ENCODE measurements at regions not wholly inside any gene's neighbourhood (a gene's known extent, or its start where the extent isn't known, plus 50 kb on each side); places are given as distances from the start of the nearest gene placed in this dataset.

DNA sequence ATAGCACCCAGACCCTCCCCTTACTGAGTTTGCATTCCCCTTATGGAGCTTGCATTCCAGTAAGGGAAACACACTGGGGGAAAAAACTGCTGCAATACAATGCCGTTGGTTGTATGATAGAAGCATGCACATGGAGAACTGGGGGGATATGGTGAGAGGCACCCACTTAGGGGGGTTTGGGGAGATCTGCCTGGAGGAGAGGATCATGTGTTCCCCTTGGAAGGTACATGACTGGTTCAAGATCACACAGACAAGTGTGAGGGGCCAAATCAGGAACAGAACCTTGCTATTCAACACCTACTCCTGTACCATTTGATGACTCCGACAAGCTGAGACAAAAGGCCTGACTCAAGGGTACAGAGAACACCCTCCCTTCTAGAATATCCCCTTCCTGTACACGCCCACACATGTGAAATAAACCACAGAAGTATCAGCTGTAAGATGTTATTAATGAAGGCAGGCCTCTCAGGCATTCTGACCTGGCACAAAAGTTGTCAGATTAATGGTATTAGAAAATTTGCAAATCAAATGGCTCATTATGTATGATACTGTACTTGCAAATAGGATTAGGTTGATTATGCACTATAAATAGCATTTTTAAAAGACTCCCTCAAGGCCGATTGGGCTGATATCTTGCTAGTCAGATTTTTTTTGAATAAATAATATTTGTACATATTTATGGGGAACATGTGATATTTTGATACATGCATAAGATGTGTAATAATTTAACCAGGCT lies 122.2 kb downstream of the NPY start:
- Histone ChIP-seq H3K9me3 (no peaks in the 10 kb centered on the region), H3K4me1 (no peaks in the 10 kb centered on the region), H3K27ac (no peak overlapping the region), H3K36me3 (no peaks in the 10 kb centered on the region), H3K27me3 (no peaks in the 10 kb centered on the region), H3K4me3 (no peak overlapping the region)
- no peak for DNase-seq
- no peak for ATAC-seq
- no peak for TF ChIP-seq POLR2A (IDR thresholded peaks at IDR 0.05)
- TF ChIP-seq, protein P1, sequence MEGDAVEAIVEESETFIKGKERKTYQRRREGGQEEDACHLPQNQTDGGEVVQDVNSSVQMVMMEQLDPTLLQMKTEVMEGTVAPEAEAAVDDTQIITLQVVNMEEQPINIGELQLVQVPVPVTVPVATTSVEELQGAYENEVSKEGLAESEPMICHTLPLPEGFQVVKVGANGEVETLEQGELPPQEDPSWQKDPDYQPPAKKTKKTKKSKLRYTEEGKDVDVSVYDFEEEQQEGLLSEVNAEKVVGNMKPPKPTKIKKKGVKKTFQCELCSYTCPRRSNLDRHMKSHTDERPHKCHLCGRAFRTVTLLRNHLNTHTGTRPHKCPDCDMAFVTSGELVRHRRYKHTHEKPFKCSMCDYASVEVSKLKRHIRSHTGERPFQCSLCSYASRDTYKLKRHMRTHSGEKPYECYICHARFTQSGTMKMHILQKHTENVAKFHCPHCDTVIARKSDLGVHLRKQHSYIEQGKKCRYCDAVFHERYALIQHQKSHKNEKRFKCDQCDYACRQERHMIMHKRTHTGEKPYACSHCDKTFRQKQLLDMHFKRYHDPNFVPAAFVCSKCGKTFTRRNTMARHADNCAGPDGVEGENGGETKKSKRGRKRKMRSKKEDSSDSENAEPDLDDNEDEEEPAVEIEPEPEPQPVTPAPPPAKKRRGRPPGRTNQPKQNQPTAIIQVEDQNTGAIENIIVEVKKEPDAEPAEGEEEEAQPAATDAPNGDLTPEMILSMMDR (IDR thresholded peaks at IDR 0.05 in 4 of 5, conservative IDR thresholded peaks at IDR 0.05 in 1 of 5), result no peak
- in situ Hi-C loops (cut with MboI; ENCODE audit: low sequenced_read_pairs in 4 of 4), result loop anchor here in 3 of 4 donors (10.0 to 25.0 kb wide), 2 partner anchors 256 to 259 kb away; no protein-coding TSS in a partner anchor
- intact Hi-C loops (cut with DNase I; ENCODE audit: low total_unique reads), result no loop called here

DNA sequence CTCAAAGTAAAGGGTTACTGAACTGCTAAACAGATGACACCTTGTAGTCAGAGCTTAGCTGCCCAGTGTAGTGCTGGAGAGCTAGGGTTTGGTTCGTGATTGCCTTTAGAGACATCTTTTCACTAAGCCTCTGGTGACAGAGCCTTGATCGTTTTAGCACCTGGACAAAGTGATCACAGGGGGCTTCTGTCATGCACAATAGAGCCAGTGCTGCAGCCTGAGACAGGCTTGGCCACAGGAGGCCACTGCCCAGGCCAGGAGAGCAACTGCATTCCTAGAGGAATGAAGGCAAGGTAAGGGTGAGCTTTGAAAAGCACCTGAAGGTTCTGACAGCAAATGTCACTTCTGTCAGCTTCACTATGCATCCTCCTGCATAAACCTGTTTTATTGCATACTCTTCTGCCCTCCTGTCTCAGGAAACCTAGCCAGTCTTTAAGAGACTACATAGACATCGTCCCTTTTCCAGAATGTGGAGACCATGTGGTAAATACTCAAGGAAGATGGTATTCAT lies 122.9 kb downstream of the NPY start:
- in situ Hi-C loops (cut with MboI; ENCODE audit: low sequenced_read_pairs in 4 of 4), result loop anchor here in 3 of 4 donors (10.0 to 25.0 kb wide), 2 partner anchors 255 to 258 kb away; no protein-coding TSS in a partner anchor
- H3K36me3 ChIP-seq, result no peaks in the 10 kb centered on the region
- no peaks in the 10 kb centered on the region for H3K9me3 ChIP-seq
- no peaks in the 10 kb centered on the region for H3K4me1 ChIP-seq
- H3K27ac ChIP-seq, result no peak overlapping the region
- ATAC-seq, result no peak
- no peaks in the 10 kb centered on the region for H3K27me3 ChIP-seq
- no peak overlapping the region for H3K4me3 ChIP-seq
- DNase-seq, result no peak
- intact Hi-C loops (cut with DNase I; ENCODE audit: low total_unique reads), result no loop called here
- TF ChIP-seq, protein P1 (IDR thresholded peaks at IDR 0.05 in 4 of 5, conservative IDR thresholded peaks at IDR 0.05 in 1 of 5), result no peak
- no peak for TF ChIP-seq POLR2A (IDR thresholded peaks at IDR 0.05)

DNA sequence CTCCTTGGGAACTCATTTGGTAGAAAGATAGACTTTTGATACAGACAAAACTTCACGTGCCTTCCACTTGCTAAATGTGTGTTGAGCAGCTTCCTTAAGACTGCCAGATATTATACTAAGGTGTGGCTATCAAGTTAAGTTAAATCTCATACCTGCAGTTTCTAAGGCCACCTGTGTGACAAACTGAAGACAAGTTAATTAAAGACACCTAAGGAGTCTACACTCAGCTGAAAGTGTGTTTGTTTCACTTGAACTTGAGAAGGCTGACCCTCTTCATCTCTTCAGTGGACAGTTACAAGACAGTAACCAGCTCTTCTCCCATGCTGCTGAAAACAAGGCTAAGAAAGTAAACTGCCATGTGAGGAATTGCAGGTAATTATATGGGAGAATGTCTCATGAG lies 124.0 kb downstream of the NPY start:
- TF ChIP-seq, protein P1 (IDR thresholded peaks at IDR 0.05 in 4 of 5, conservative IDR thresholded peaks at IDR 0.05 in 1 of 5), result no peak
- no peak for TF ChIP-seq POLR2A (IDR thresholded peaks at IDR 0.05)
- Histone ChIP-seq H3K27me3 (no peaks in the 10 kb centered on the region), H3K27ac (no peak overlapping the region), H3K4me1 (no peaks in the 10 kb centered on the region), H3K36me3 (no peaks in the 10 kb centered on the region), H3K9me3 (no peaks in the 10 kb centered on the region), H3K4me3 (no peak overlapping the region)
- DNase-seq (no peak), ATAC-seq (no peak)
- in situ Hi-C loops (cut with MboI; ENCODE audit: low sequenced_read_pairs in 4 of 4) (loop anchor here in 3 of 4 donors (10.0 to 25.0 kb wide), 2 partner anchors 254 to 257 kb away; no protein-coding TSS in a partner anchor), intact Hi-C loops (cut with DNase I; ENCODE audit: low total_unique reads) (no loop called here)

DNA sequence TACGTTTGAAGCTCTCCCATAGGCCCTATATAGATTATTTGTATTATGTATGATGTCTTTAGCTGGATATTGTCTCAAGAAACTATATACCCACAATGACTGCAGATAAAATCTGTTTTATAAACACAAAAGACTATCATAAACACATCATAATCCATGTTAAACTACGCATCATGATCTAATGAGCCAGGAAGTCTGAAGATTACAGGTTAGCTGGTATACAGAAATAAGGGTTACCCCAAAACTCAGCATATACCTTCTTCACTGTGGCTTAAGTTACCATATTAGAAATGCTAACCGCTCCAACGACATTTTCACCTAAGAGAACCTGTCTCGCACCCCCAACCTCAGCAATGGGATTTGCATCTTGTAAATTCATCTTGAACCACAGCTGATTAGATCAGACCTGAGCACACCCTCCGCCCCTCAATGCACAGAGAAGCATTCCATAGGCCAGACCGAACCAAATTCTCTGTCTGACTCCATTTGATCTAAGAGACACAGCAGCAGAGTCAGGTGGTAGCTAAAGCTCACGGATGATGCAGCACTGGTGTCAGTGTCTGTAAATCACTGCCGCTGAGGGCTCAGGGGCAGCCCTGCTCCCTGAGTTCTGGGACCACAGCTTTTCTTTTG lies 124.9 kb downstream of the NPY start:
- ATAC-seq (no peak), DNase-seq (no peak)
- no peak overlapping the region for H3K4me3 ChIP-seq
- no peaks in the 10 kb centered on the region for H3K27me3 ChIP-seq
- H3K9me3 ChIP-seq, result no peaks in the 10 kb centered on the region
- in situ Hi-C loops (cut with MboI; ENCODE audit: low sequenced_read_pairs in 4 of 4) (loop anchor here in 3 of 4 donors (10.0 to 25.0 kb wide), 2 partner anchors 253 to 256 kb away; no protein-coding TSS in a partner anchor), intact Hi-C loops (cut with DNase I; ENCODE audit: low total_unique reads) (no loop called here)
- TF ChIP-seq POLR2A (IDR thresholded peaks at IDR 0.05), result no peak
- TF ChIP-seq, protein P1 (IDR thresholded peaks at IDR 0.05 in 4 of 5, conservative IDR thresholded peaks at IDR 0.05 in 1 of 5), result no peak
- no peaks in the 10 kb centered on the region for H3K36me3 ChIP-seq
- H3K4me1 ChIP-seq, result no peaks in the 10 kb centered on the region
- H3K27ac ChIP-seq, result no peak overlapping the region

Measured in gastrocnemius medialis (tissue), 4 donors.